ENCODE measurements at regions not wholly inside any gene's neighbourhood (a gene's known extent, or its start where the extent isn't known, plus 50 kb on each side); places are given as distances from the start of the nearest gene placed in this dataset.

DNA sequence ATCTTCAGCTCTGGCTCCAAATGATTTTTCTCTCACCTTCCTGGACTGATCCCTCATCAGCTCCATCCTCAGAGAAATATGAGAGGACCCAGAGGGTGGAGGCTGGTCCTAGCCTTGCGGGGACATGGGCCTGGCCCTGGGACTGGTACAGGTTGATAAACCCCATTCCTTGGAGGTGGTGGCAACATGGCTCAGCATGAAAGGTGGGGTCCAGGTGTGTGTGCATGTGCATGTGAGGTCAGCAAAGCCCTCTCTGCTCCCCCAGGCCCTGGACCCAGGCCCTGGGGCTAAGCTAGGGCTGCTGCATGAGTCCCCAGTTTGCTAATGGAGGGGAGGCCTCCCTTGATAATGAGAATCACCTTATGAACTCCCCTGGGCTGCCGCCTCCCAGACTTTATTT, 363.1 kb downstream of the MATN1 start:
- DNase-seq (ENCODE audit: low spot score): no peak

DNA sequence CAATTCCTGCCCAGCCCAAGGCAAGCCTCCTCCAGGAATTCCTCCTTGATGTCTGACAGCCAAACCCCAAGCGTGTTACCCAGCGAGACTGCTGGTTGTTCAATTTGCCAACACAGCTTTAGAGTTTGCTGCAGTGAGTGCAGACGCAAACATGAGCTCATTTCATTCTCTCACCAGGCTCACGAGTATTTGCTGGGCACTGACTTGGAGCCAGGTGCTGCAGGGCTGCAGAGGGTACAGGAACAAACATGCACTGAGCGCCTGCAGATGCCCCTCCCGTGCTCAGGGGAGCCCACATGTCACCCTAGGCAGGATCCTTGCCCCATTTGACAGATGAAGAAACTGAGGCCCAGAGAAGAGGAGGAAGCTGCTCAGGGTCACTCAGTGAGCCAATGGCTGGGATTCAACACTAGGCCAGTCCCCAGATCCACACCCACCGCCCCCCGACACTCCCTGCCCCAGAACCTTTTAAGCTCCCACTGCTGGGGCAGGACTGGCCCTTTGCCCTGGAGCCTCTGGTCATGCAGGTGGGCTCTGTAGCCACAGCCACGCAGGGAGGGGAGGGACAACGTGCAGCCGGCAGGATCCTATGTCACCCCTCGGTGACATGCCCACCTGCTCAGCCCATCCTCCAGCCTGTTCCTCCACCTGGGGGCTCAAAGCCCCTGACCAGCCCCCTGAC, 363.7 kb downstream of the MATN1 start:
- DNase-seq (ENCODE audit: low spot score): no peak

DNA sequence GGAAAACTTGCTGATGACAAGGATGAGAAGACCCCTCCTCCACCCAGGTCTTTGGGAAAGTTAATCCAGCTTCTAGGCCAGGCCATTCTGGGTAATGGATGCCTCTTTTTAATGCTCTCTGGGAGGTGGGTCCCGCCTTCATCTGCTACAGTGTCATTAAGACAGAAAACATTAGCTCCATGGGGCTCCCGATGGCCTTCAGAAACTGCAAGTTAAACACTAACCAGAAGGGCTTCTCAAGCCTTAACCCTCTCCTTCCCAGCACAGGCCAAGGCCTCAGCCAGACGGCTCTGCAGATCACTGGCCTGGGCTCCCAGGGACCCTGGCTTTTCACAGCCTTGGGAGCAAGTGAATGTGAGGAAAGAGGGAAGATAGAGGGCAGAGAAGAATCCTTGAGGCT, 364.9 kb downstream of the MATN1 start:
- no peak for DNase-seq (ENCODE audit: low spot score)

DNA sequence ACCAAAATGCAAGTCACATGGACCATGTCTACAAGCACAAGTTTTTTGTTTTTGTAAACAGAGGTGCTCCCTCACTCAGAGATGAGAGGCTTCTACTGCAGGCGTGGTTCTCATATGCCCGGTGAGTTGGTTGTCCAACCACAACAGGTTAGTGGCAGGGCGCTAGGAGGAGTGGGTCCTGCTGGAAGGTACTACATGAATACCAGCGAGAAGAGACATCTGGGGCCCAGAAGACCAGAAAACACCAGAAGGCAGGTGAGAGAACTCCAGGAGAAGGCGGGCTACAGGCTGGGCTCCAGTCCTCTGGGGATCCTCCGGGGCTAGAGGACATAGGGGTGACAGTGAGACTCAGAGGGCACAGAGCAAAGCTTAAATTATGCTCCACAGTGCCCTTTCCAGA, 366.5 kb downstream of the MATN1 start:
- DNase-seq (ENCODE audit: low spot score): no peak

DNA sequence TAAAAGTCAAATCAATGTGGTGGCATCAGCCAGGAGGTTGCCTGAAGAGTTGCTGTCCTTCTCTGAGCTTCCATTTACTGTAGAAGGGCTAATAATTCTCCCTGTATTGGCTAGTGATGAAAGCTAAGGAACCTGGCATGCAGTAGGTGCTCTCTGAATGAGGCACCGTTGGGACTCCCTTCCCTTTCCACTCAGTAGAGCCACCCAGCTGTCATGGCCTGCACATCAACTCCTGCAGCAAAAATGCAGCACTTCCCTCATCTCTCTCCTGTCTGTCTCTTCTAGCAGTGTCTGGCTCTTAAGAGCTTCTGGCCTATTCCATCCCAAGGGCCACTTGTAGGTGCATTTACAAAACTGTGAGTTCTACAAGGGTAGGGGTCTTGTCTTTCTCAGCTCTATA, 369.0 kb downstream of the MATN1 start:
- no peak for DNase-seq (ENCODE audit: low spot score)

DNA sequence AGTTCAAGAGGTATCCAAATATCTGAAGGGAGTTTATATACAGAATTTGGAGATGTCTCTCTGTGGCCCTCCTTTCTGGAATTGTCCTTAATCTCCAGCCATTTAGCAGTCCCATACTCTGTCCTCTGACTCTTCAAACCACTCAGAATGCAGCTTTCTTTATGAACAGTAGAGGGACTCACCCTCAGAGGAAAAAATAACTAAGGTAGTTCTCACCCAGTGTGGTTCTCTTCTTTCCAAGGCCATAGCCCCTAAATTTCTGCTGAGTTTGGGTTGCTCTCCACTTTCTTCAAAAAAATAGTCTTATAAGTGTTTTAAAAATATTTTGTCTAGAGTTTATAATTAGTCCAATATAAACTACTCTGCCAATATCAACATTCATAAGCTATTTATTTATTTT, 369.7 kb downstream of the MATN1 start:
- DNase-seq (ENCODE audit: low spot score): peak; percentile 54

DNA sequence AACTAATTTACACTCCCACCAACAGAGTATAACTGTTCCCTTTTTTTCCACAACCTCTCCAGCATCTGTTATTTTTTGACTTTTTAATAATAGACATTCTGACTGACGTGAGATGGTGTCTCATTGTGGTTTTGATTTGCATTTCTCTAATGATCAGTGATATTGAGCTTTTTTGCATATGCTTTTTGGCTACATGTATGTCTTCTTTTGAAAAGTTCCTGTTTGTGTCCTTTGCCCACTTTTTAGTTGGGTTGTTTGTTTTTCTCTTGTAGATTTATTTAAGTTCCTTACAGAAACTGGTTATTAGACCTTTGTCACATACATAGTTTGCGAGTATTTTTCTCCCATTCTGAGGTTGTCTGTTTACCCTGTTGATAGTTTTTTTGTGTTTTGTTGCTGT, 375.2 kb downstream of the MATN1 start:
- no peak for DNase-seq (ENCODE audit: low spot score)

DNA sequence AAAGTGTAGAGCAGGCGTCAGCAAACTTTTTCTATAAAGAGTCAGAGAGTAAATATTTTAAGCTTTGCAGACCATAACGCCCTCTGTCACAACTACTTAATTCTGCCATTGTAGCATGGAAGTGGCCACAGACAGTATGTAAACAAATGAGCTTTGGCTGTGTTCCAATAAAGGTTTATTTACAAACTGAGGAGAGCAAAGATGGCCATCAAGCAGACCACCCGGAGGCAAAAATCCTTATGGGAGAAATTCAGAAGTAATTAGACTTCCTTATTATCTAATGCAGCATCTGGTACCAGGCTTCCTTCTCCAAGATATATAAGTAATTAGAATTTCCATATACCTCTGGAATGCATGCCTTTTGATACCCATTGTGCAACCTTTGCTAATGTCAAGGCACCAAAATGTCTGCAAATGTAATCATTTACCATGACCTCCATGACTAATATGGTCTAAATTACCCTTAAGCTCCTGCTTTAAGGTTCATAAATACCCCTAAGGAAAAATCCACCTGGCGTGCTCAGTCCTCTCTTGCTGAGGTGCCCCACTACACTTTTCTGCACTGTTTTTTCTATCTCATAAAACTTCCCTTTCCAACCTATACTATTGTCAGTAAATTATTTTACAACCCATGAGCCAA, 377.8 kb downstream of the MATN1 start:
- DNase-seq (ENCODE audit: low spot score): no peak

DNA sequence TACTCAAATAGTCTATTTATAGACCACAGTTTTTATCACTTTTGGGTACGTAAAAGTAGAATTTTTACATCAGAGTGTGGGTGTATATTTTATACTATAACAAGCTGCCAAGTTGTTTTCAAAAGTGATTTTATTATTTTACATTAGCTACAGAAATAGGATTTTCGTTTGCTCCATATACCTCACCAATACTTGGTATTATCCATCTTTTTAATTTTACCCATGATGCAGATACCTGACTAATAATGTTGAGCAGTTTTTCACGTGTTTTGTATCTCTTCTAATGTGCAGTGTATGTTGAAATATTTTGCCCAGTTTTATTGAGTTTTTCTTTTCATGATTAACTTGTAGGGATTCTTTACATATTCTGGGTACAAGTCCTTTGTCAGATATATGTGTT, 379.8 kb downstream of the MATN1 start:
- DNase-seq (ENCODE audit: low spot score): no peak

DNA sequence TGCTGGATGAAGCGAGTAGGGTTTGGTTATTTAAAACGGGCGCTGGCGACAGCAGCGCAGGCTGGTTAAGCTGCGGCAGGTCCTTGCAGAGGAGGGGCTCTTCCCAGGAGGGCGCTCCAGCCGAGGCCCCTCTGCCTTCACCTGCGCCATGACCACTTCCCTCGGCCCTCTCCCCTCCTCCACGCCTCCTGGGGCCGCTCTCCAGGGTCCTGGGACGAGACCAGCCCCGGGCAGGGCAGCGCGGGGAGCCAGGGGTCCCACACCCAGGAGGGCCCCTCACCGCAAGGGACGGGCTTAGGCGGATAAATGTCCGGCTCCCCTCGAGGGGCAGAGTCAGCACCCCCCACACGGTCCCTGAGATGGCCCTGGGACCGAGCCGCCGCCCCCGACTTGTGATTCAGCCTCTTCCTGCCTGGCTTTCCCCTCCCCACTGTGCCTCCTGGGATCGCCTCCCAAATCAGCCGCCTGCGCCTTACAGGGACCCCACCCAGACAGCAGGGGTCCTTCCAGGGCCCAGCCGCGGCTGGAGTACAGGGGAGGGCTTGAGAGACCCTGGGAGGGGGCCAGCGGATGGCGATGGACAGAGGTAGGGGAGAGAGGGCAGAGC, 380.7 kb downstream of the MATN1 start:
- no peak for DNase-seq (ENCODE audit: low spot score)

DNA sequence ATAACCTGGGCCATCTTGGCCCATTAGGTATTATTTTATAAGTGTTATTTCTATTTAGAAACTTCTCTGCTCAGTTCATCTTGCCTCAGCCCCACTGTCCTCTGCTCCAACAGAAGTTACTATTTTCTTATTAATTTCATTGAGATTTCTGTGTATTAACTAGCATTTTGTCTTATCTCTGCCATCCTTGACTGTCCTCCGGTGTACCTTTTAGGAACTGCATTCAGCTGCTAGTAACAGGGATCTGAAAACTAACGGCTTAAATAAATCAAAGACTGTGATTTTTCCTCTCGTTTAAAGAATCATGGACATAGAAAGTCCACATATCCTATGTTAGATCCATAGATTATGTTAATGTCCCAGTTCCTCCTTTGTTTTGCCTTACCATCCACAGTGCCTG, 382.5 kb downstream of the MATN1 start:
- DNase-seq (ENCODE audit: low spot score): no peak

DNA sequence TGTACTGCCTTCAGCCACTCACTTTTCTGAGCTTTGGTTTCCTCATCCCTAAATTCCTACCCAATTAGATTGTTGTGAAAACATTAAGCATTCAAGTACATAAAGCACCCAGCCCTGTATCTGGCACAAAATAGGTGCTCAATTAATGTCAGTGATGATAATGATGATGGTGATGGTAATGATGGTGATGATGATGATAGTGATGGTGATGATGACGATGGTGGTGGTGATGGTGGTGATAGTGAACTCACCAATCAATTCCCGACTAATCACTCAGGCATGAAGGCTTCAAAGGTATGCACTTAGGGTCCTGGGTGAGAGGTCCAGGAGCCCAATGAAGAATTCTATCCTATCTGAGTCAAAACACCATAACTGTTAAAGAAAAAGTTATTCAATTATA, 383.5 kb downstream of the MATN1 start:
- DNase-seq (ENCODE audit: low spot score): no peak

DNA sequence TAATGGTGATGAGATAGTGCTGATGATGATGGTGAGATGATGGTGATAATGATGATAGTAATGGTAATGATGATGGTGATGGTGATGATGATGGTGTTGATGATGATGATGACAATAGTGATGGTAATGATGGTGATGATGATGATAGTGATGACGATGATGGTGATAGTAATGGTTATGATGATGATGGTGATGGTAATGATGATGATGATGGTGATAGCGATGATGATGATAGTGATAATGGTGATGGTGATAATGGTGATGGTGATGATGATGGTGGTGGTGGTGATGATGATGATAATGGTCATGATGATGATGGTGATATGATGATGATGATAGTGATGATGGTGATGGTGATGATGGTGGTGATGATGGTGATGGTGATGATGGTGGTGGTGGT, 384.6 kb downstream of the MATN1 start:
- DNase-seq (ENCODE audit: low spot score): no peak

DNA sequence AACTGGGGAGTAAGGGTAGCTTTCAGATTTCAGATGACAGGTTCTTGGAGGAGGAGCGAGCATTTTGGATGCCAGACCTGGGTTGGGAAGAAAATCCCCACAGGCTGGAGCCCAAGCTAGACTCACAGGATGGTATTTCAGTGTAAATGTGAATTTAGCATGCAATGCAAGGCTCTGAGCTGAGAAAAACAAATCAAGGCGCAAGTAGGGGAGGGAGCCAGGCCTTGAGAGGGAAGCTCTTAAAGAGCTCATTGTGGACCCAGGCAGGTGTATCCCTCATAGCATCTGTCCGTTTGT, 386.1 kb downstream of the MATN1 start:
- no peak for DNase-seq (ENCODE audit: low spot score)

DNA sequence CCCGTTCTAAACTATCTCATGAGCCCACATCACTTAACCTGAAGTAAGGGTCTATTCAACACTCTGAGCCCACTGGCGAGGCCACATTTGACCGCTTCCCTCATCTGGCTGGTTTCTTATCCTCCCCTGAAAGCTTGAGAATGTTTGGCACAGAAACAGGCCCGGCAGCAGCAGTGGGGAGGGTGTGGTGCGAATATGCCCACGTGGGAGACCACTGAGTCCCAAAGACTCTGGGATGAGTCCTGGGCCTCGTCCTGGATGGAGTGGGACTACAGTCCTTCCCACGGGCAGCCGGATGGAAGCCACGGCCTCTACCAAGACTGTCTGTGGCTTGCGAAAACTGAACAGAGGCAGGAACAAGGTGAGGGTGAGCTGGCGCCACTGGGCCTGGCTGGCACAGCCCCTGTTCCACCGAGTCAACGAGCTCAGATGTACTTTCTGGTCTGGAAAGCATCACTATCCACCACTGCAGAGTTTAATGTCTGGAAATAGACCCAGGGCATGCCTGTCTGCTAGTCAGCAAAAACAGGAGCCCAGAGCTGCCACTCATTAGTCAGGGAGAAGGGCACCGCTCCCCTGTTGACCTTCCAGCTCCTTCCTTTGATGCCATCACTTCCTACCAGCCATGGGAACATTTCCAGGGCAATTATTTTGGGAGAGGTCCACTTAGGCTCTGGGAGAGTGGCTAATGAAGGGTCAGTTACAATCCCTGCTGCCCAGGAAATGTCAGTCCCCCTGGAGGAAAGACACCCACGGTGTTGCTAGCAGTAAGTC, 386.6 kb downstream of the MATN1 start:
- DNase-seq (ENCODE audit: low spot score): no peak

DNA sequence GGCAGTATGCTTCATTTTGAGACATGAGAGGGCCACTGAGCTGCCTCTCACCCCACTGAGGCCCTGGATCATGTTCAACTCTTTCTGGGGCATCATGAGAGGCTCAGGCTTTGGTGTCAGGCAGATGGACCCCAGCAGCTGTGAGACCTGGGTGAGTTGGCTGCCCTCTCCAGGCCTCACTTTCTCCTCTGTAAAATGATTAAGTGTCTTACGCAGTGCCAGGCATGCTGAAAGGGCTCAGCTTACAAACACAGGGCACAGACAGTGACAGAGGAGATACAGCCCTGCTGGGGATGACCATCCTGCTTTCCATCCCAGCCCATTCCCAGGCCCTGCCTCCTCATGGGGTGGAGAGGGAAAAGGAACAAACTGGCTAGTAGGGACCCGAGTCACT, 387.4 kb downstream of the MATN1 start:
- DNase-seq (ENCODE audit: low spot score): no peak

DNA sequence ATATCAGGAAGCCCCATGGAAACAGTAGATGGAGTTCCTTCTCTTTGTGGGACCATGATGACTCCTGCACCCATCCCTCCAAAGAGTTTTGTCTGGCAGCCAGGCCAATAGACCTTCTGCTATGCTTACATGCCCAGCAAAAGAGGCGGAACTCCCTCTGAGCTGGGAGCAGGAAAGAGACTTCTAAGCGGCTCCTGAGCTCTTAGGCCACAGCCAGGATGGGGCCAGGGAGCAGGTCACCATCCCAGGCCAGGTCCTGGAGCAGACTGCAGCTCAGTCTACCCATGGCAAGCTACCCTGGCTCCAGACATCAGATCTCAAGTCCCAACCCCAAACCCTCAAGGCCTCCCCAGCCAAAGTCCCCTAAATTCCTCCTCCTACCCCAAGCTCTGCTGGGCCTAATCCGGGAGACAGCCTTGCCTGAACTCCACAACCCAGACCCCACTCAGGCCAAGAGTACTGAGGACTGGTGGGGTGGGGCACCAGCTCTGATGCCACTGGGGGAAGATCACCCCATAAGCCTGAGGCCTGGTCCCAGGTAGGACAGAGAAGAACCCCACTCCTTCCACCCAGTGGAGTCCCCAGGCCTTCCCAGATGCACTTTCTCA, 387.9 kb downstream of the MATN1 start:
- DNase-seq (ENCODE audit: low spot score): no peak

DNA sequence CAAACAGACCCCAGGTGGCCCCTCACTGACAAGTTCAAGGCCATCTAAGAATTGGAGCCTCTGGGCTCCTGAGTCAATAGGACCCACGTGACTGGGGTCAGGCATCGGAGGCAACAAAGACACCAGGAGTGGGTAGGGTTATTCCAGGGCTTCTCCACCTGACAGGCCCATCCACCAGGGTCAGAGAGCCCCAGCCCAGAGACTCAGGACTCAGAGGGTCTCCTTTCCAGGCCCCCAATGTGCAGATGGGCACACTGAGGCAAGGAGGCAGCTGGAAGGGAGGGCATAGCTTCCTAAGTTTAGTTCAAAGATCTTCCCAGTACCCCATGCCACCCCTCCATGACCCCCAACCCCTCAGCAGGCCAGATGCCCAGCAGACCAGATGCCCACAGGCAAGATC, 388.6 kb downstream of the MATN1 start:
- DNase-seq (ENCODE audit: low spot score): no peak

DNA sequence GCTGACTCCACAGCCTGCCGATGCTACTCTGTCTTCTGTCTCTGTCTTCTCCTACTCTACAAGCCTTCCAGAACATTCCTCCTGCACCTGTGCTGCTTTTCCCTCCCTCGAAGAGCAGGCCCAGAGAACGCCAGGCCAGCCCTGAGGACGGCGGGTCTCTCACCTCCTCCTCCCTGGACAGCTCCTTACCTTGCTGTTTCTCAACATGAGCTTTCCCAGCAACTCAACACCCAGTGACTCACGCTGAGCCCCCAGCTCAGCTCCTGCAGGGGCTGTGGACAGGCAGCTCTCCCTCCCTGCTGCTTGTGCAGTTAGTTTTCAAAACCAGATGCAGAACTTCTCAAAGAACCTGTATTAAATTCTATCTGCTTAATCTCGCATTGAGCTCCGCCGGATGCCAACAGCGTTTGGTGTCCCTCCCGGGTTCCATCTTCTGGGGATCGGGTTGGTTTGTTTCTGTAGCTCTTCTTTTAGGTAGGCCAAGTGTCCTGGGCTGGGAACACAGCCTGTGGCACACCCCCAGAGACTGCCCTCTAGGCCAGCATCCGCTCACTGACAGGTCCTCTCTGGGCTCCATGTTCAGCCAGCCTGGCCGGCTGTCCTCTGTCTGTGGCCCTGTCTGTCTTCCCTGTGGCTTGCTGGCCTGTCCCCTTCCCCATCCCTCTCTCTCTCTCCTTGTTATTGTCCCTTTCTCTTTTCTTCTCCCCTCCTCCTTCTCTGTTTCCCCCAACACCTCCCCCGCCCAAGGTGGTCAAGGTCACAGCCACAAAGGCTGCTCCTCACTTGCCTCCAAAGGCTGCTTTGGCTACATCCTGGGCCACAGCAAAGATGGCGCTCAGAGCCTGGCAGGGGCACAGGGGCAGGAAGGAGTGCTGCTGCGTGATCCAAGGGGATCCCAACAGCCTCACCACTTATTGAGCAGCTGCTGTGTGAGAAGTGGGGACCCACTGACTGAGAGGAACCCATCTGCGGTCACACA, 391.0 kb downstream of the MATN1 start:
- DNase-seq (ENCODE audit: low spot score): no peak

DNA sequence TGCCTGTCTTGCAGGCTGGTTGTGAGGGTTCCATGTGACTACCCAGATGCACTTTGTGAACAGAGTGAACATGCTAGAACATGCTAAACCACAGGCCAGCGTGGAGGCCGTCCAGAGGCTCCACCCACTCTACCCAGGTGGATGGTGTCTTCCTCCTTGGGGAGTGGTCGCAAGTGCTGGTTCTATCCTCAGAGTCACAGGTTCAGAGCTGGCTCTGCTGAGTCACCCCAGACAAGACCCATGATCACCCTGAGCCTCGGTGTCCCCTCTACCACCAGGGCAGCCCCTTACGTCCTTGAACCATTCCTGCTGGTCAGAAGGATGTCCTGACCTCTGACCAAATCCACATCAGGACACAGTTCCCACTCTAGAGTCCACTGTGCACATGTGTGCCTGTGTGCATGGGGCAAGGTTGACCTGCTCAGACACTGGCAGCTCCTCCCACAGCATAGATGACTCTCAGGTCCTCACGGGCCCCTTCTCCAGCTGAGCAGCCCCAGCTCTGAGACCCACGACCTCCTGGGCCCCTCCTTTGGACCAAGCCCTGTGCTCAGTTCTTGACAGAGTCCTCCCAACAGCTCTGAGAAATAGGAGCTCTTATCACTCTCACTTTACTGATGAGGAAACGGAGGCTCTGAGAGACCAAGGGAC, 391.8 kb downstream of the MATN1 start:
- DNase-seq (ENCODE audit: low spot score): no peak

DNA sequence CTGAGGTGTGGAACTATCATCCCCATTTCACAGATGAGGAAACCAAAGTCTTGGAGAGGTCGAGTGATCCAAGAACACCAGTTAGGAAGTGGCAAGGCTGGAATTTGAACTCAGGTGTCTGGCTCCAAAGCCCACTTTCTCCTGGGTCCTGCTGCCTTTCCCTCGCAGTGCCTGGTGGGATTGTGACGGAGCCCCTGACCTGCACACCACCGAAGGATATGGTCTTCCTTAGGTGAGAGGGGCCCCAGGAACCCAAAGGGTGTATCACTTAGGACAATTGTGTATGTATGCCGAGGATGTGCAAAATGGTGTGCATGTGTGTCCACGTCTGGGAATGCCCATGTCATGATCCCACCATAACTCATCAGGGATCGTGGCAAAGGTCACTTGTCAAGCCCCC, 392.7 kb downstream of the MATN1 start:
- DNase-seq (ENCODE audit: low spot score): no peak

Measured in AG08395 (cell line).